ENCODE measurements at regions not wholly inside any gene's neighbourhood (a gene's known extent, or its start where the extent isn't known, plus 50 kb on each side); places are given as distances from the start of the nearest gene placed in this dataset.

- TF ChIP-seq CTCF (IDR thresholded peaks at IDR 0.05; ENCODE audit: low read depth, low read length, poor library complexity, severe bottlenecking), result no peak
- no peak for TF ChIP-seq EZH2phosphoT487 (IDR thresholded peaks at IDR 0.05; ENCODE audit: borderline replicate concordance, low read length)
These were observed 124.3 kb upstream of the EGLN3 start for GRCh38 chr14:34075042-34075744.
